ENCODE measurements at regions not wholly inside any gene's neighbourhood (a gene's known extent, or its start where the extent isn't known, plus 50 kb on each side); places are given as distances from the start of the nearest gene placed in this dataset.

DNA sequence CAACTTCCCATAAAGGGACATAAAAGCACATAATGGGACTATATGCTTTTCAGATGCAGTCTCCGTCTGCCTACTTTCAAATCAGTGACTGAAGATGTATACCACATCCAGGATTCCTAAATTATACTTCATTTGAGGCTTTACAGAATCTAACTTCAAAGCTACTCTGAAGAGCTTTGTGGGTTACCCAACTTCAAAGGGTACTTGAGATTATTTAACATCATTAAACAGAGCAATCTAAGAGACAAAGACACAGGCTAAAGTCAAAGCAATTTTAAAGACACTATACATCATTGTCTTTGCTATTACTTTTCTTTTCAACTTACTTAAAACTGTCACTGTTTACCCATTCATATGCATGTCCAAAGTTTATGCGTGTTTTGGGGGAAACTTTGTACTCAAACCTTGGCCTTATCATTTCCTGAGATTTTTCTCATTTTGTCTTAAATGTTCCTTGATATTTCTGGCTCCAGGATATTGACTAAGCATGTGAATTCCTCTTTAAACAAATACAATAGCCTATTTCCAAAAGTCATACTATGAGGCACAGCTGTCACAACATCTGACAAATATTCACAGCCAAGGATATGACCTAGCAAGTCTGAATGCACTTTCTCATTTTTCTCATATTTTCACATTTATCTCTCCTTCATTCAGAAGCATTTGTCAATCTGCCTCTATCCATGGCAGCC, 1985.1 kb upstream of the PIK3C3 start:
- H3K14ac ChIP-seq (ENCODE audit: insufficient read length), result no peak overlapping the region
- 66% methylated on average over 2 of the region's 2 CpGs; no CpG with 5 or more reads in 1 of the 2 experiments for WGBS, 2 experiments (ENCODE audit: extremely low coverage in 1 of 2, insufficient coverage in 1 of 2, insufficient read length in 1 of 2, insufficient replicate concordance in 2 of 2, low coverage in 1 of 2, low lambda C conversion rate in 2 of 2, missing lambda C conversion rate in 1 of 2)
- no peaks in the 10 kb centered on the region for H3K23me2 ChIP-seq (ENCODE audit: low read depth, low read length)
- no peak overlapping the region for H2BK20ac ChIP-seq (ENCODE audit: low read length)
- H2BK12ac ChIP-seq (ENCODE audit: low read depth, low read length), result no peak overlapping the region
- DNase-seq (ENCODE audit: low read depth in 1 of 2, low spot score in 2 of 2), result no peak
- H4K8ac ChIP-seq (ENCODE audit: extremely low read depth, insufficient read depth, low read length), result no peak overlapping the region
- TF ChIP-seq TAF1 (IDR thresholded peaks at IDR 0.05; ENCODE audit: low read depth, low read length) (no peak), NRF1 (IDR thresholded peaks at IDR 0.05; ENCODE audit: low read depth, low read length) (no peak), RXRA (IDR thresholded peaks at IDR 0.05; ENCODE audit: insufficient read depth, low read depth, low read length) (no peak), CBX8 (IDR thresholded peaks at IDR 0.05; ENCODE audit: borderline replicate concordance, low read depth, low read length) (no peak), SAP30 (IDR thresholded peaks at IDR 0.05; ENCODE audit: insufficient read depth, insufficient replicate concordance, low read length) (no peak), BACH1 (IDR thresholded peaks at IDR 0.05; ENCODE audit: low read length) (no peak), TBP (IDR thresholded peaks at IDR 0.05; ENCODE audit: low read depth, low read length) (no peak), CREB1 (IDR thresholded peaks at IDR 0.05) (no peak), KDM4A (IDR thresholded peaks at IDR 0.05; ENCODE audit: low read depth, low read length, severe bottlenecking) (no peak), POLR2AphosphoS5 (IDR thresholded peaks at IDR 0.05; ENCODE audit: low read depth, low read length) (no peak)
- TF ChIP-seq, protein P1, sequence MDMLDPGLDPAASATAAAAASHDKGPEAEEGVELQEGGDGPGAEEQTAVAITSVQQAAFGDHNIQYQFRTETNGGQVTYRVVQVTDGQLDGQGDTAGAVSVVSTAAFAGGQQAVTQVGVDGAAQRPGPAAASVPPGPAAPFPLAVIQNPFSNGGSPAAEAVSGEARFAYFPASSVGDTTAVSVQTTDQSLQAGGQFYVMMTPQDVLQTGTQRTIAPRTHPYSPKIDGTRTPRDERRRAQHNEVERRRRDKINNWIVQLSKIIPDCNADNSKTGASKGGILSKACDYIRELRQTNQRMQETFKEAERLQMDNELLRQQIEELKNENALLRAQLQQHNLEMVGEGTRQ (IDR thresholded peaks at IDR 0.05; ENCODE audit: low read length), result no peak
- H2BK120ac ChIP-seq (replicated peaks; ENCODE audit: low read depth, low read length), result no peak overlapping the region
- no peaks in the 10 kb centered on the region for H3K79me2 ChIP-seq (ENCODE audit: control insufficient read depth in 1 of 2, insufficient read depth in 2 of 2, low read length in 2 of 2)
- H2AK5ac ChIP-seq (ENCODE audit: low read depth, low read length), result no peak overlapping the region
- H4K91ac ChIP-seq (replicated peaks; ENCODE audit: insufficient read length, low read length), result no peak overlapping the region
- FAIRE-seq, result no peak
- no peak overlapping the region for H3K56ac ChIP-seq (replicated peaks; ENCODE audit: insufficient read length, low read depth, low read length)
- no peaks in the 10 kb centered on the region for H3K36me3 ChIP-seq (ENCODE audit: control insufficient read depth in 2 of 4, insufficient read depth in 4 of 4, low read length in 3 of 4)
- H3K4ac ChIP-seq (replicated peaks; ENCODE audit: insufficient read length, low read depth, low read length), result no peak overlapping the region
- H3K4me2 ChIP-seq (ENCODE audit: insufficient read depth in 1 of 2, low read depth in 2 of 2, low read length in 2 of 2), result no peak overlapping the region
- H3K79me1 ChIP-seq (ENCODE audit: low read depth, low read length), result no peaks in the 10 kb centered on the region
- 0 out of 4 replicates have a peak, but pooled peaks cover 0 to 4% of the 10 kb centered on the region in 2 experiments for H3K9me3 ChIP-seq (ENCODE audit: insufficient read depth in 2 of 2, low read depth in 1 of 2, low read length in 1 of 2)
- no peak overlapping the region for H2BK15ac ChIP-seq (ENCODE audit: low read length)
- no peaks in the 10 kb centered on the region for H3K27me3 ChIP-seq (replicated peaks in 1 of 4; ENCODE audit: control insufficient read depth in 3 of 4, extremely low read depth in 1 of 4, insufficient read depth in 3 of 4, low read length in 3 of 4)
- H2AFZ ChIP-seq (ENCODE audit: low read length), result no peak overlapping the region
- no peaks in the 10 kb centered on the region for H4K20me1 ChIP-seq (replicated peaks in 1 of 2; ENCODE audit: control insufficient read depth in 1 of 2, insufficient read depth in 2 of 2, low read length in 2 of 2)
- H3K23ac ChIP-seq (ENCODE audit: insufficient read length), result no peak overlapping the region
- ChIA-PET POLR2A (ENCODE audit: partially characterized antibody) (no interaction called here), CTCF (ENCODE audit: partially characterized antibody) (no interaction called here)
- H2BK5ac ChIP-seq (ENCODE audit: low read depth, low read length), result no peak overlapping the region
- H3K9ac ChIP-seq (replicated peaks in 1 of 4; ENCODE audit: extremely low read depth in 1 of 4, low read depth in 3 of 4, low read length in 3 of 4), result no peak overlapping the region
- no peak overlapping the region for H3K18ac ChIP-seq (ENCODE audit: extremely low read depth, low read length)
- H3K4me3 ChIP-seq (ENCODE audit: extremely low read depth in 1 of 4, insufficient read depth in 2 of 4, low read depth in 3 of 4, low read length in 4 of 4), result no peak overlapping the region
- peaks cover 0 to 3% (median 0%) of the 10 kb centered on the region in 4 experiments; a peak in 2 of 7 replicates for H3K4me1 ChIP-seq (replicated peaks in 1 of 4; ENCODE audit: control insufficient read depth in 3 of 4, insufficient read depth in 4 of 4, low read length in 3 of 4)
- H4K5ac ChIP-seq (ENCODE audit: insufficient read length, low read depth, low read length), result no peak overlapping the region
- H3K27ac ChIP-seq (ENCODE audit: low read depth, low read length), result no peak overlapping the region

All from H1 (cell line).